Upper lobe of left lung (tissue), 4 donors: ENCODE measurements at regions not wholly inside any gene's neighbourhood (a gene's known extent, or its start where the extent isn't known, plus 50 kb on each side); places are given as distances from the start of the nearest gene placed in this dataset.

ENCODE experiments used
- CTCF ChIP-seq, 6 experiments: fragments of 450-650 bp in 4 of 6; fragments of 200-600 bp in 2 of 6; sonication (generic) in 2 of 6; IDR thresholded peaks; one replicate each; pipeline ENCODE4 v1.5.1; 2016 to 2019; ENCODE audit warnings: antibody characterized with exemption in 6 of 6
- POLR2A ChIP-seq, 4 donors: fragments of 450-650 bp; IDR thresholded peaks; one replicate each; pipeline ENCODE4 v1.5.1; 2016 to 2017; ENCODE audit warnings: antibody characterized with exemption in 4 of 4, mild to moderate bottlenecking in 2 of 4

DNA sequence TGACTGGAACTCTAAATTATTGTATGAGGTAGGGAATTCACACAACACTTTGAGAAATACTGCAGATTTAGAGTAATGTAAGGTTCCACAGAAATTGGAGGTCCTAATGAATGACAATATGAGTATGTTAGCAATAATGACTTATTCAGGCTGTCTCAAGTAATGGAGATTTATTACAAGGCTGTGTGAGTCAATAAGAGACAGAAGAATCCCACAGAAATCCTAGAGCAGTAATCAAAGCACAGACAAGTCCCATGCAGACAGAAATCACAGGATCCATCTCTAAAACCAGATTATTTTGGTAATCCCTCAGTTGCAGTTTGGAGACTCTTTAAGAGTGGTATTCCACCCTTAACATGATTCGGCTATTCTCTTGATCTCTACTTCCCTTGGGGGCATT lies 83.6 kb downstream of the FAM161A start:
- no peak for TF ChIP-seq CTCF (IDR thresholded peaks at IDR 0.05)
- no peak for TF ChIP-seq POLR2A (IDR thresholded peaks at IDR 0.05)
